ENCODE measurements at regions not wholly inside any gene's neighbourhood (a gene's known extent, or its start where the extent isn't known, plus 50 kb on each side); places are given as distances from the start of the nearest gene placed in this dataset.
A peak's percentile ranks its signal among the peaks of the same experiment; 100 is the strongest.
"Not testable (repeated sequence)": the region's sequence is repeated elsewhere in the genome, so short reads cannot be mapped to it uniquely, and the experiment has no call there.

- Mint-ChIP-seq H3K27ac (no peak overlapping the region), H3K27me3 (no peaks in the 10 kb centered on the region), H3K4me1 (ENCODE audit: low read depth) (peaks cover 2% of the 10 kb centered on the region), H3K4me3 (ENCODE audit: low read depth) (no peak overlapping the region), H3K36me3 (ENCODE audit: insufficient read depth) (peaks cover 26% of the 10 kb centered on the region), H3K9me3 (ENCODE audit: low read depth) (peaks cover 3% of the 10 kb centered on the region)
- no peak for DNase-seq (ENCODE audit: low spot score, unreplicated experiment)
- TF ChIP-seq CTCF (IDR thresholded peaks at IDR 0.05; ENCODE audit: unreplicated experiment) = peak; percentile 47
Measured at GRCh38 chr12:111268738-111269572, 99.9 kb downstream of the PHETA1 start.

GRCh38 chr12:111267144-111267543, 101.8 kb downstream of the PHETA1 start:
- H3K4me1 Mint-ChIP-seq (ENCODE audit: low read depth) = peaks cover 2% of the 10 kb centered on the region

GRCh38 chr12:111261911-111262676, 106.8 kb downstream of the PHETA1 start:
- Mint-ChIP-seq H3K27me3 (no peaks in the 10 kb centered on the region), H3K36me3 (ENCODE audit: insufficient read depth) (peaks cover 10% of the 10 kb centered on the region), H3K4me1 (ENCODE audit: low read depth) (no peaks in the 10 kb centered on the region), H3K4me3 (ENCODE audit: low read depth) (no peak overlapping the region), H3K27ac (no peak overlapping the region), H3K9me3 (ENCODE audit: low read depth) (no peaks in the 10 kb centered on the region)
- TF ChIP-seq CTCF (IDR thresholded peaks at IDR 0.05; ENCODE audit: unreplicated experiment) = no peak
- no peak for DNase-seq (ENCODE audit: low spot score, unreplicated experiment)

More at GRCh38 chr12:111267144-111267543, 101.8 kb downstream of the PHETA1 start:
- H3K4me3 Mint-ChIP-seq (ENCODE audit: low read depth) = no peak overlapping the region
- DNase-seq (ENCODE audit: low spot score, unreplicated experiment) = no peak
- no peak overlapping the region for H3K27ac Mint-ChIP-seq
- no peak for TF ChIP-seq CTCF (IDR thresholded peaks at IDR 0.05; ENCODE audit: unreplicated experiment)
- peaks cover 25% of the 10 kb centered on the region for H3K36me3 Mint-ChIP-seq (ENCODE audit: insufficient read depth)
- no peaks in the 10 kb centered on the region for H3K27me3 Mint-ChIP-seq
- peaks cover 3% of the 10 kb centered on the region for H3K9me3 Mint-ChIP-seq (ENCODE audit: low read depth)

GRCh38 chr12:111260732-111261131, 108.2 kb downstream of the PHETA1 start:
- no peak for TF ChIP-seq CTCF (IDR thresholded peaks at IDR 0.05; ENCODE audit: unreplicated experiment)
- Mint-ChIP-seq H3K9me3 (ENCODE audit: low read depth) (no peaks in the 10 kb centered on the region), H3K27ac (no peak overlapping the region), H3K4me3 (ENCODE audit: low read depth) (no peak overlapping the region), H3K36me3 (ENCODE audit: insufficient read depth) (peaks cover 10% of the 10 kb centered on the region), H3K27me3 (no peaks in the 10 kb centered on the region), H3K4me1 (ENCODE audit: low read depth) (no peaks in the 10 kb centered on the region)
- DNase-seq (ENCODE audit: low spot score, unreplicated experiment) = no peak

GRCh38 chr12:111259231-111259630, 109.7 kb downstream of the PHETA1 start:
- Mint-ChIP-seq H3K36me3 (ENCODE audit: insufficient read depth) (peaks cover 3% of the 10 kb centered on the region), H3K9me3 (ENCODE audit: low read depth) (no peaks in the 10 kb centered on the region), H3K27me3 (no peaks in the 10 kb centered on the region), H3K4me3 (ENCODE audit: low read depth) (no peak overlapping the region), H3K4me1 (ENCODE audit: low read depth) (no peaks in the 10 kb centered on the region), H3K27ac (no peak overlapping the region)
- TF ChIP-seq CTCF (IDR thresholded peaks at IDR 0.05; ENCODE audit: unreplicated experiment) = no peak
- no peak for DNase-seq (ENCODE audit: low spot score, unreplicated experiment)

GRCh38 chr12:111258081-111258480, 110.8 kb downstream of the PHETA1 start:
- H3K27ac Mint-ChIP-seq; H3K4me1 Mint-ChIP-seq (ENCODE audit: low read depth); H3K4me3 Mint-ChIP-seq (ENCODE audit: low read depth); H3K9me3 Mint-ChIP-seq (ENCODE audit: low read depth); H3K27me3 Mint-ChIP-seq; H3K36me3 Mint-ChIP-seq (ENCODE audit: insufficient read depth); DNase-seq (ENCODE audit: low spot score, unreplicated experiment): not testable (repeated sequence)

Data from progenitor cell of endocrine pancreas (in vitro differentiated cells).